Activated gamma-delta T cell treated with Interleukin-2 at 50 U/mL for 16 hours (primary cell): ENCODE measurements at regions not wholly inside any gene's neighbourhood (a gene's known extent, or its start where the extent isn't known, plus 50 kb on each side); places are given as distances from the start of the nearest gene placed in this dataset.

Source experiments
- DNase-seq: peaks from one replicate; pipeline ENCODE4 v3.0.0-alpha.2; 2020

DNA sequence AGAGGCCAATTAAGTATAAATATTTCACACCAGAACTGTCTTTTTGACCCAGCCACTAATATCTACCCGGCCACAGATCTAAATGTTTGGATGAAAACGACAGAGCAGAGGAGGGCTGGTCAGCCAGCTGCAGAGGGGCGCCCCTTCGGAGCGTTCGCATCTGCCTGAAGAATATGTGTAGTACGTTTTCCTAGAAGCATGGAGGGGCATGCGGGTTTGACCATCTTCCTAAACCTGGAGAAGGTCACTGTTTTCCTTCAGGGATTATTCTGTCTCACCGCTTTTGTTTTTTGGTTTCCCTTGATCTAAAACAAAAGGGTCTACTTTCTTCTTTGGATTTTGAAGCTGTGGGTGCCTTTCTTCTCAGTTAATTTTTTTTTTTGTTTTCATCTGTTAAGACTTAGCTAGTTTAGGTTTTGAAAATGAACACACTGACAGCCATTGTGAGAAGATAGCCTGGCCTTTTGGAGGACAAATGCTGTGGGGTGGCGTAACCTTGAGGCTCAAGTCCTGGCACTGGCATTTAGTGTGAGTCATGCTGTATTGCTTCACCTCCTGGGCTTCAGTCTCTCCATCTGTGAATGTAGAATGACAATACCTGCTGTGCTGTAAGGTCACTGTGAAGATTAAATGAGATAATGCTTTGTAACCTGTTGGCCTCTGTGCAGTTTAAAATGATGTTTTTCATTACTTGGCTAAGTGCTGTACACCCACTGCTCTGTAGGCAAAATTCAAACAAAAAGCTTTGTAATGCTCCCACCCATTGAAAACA lies 74.1 kb upstream of the IRF2BP2 start:
- DNase-seq, result no peak

DNA sequence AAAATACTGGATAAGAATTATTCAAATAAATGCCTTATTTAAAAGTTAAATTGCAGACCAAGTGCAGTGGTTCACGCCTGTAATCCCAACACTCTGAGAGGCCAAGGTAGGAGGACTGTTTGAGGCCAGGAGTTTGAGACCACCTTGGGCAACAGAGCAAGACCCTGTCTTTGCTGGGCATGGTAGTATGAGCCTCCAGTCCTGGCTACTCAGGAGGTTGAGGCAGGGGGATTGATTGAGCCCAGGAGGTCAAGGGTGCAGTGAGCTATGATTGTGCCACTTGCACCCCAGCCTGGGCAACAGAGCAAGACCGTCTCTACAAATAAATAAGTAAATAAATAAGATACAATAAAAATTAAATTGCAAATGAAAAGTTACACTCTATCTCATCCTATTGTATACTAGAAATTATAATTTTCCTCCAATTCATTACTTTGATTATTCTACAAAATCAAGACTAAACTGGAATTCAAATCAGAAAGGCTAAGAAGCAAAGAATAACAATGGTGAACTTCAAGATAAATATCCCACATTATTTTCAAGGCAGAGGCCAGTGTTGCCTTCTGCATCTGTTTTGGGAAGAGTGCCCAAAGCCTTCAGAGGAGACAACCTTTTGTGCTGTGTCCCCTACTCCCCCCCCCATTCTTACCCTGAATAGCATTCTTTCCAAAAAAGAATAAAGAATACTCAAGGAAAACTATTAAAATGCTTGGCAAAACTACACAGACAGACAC lies 73.3 kb upstream of the IRF2BP2 start:
- DNase-seq, result no peak

DNA sequence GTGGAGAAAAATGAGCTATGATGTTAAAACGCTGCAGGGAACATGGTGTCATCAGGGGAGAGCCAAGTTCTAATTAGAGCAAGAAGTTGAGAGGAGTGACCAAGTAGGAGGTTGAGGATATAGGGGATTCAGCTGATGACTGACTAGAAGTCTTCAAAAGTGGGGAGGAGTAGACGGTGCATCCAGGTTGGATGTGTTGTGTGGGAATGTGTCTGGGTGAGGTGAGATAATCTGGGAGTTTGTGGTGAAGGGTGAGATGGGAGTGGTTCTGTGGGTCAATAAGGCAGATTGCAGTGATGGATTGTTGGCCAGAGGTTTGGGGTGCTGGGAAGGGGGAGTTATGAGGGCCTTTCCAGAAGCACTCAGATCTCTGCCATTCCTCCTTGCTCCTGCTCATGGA lies 72.0 kb upstream of the IRF2BP2 start:
- no peak for DNase-seq

DNA sequence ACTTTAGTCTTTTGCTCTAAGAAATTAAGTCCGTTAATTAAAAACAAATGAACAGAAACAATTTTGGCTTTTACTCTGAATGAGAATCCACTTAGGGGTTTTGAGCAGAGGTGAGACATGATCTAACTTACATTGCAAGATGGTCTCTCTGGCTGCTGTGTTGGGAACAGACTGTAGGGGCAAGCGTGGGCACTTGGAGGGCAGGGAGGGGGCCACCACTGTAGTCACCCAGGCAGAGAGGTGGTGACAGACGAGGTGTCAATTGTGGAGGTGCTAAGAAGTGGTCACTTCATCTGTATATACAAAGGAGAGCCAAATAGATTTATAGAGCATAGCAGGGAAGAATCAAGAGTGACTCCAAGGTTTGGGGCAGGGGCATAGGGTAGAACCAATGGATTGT lies 71.1 kb upstream of the IRF2BP2 start:
- DNase-seq, result no peak

DNA sequence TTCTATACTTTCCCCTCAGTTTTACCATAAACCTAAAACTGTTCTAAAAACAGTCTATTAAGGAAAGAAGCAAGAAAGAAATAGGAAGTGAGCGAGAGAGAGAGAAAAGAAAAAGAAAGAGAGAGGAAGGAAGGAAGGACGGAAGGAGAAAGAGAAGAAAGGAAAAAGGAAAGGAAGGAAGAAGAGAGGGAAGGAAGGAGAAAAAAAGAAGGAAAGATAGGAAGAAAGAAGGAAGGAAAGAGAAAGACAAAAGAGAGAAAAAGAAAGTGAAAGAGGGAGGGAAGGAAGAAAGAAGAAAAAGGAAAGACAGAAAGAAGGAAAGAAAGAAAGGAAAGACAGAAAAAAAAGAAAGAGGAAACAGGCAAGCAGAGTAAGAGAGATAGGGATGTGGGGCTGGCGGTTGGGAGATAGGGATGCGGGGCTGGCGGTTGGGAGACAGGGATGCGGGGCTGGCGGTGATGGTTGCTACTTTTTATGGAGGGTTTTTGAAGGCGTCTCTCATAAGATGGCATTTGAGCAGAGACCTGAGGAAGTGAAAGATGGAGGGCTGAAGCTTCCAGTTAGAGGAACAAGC lies 70.4 kb upstream of the IRF2BP2 start:
- DNase-seq, result no peak

DNA sequence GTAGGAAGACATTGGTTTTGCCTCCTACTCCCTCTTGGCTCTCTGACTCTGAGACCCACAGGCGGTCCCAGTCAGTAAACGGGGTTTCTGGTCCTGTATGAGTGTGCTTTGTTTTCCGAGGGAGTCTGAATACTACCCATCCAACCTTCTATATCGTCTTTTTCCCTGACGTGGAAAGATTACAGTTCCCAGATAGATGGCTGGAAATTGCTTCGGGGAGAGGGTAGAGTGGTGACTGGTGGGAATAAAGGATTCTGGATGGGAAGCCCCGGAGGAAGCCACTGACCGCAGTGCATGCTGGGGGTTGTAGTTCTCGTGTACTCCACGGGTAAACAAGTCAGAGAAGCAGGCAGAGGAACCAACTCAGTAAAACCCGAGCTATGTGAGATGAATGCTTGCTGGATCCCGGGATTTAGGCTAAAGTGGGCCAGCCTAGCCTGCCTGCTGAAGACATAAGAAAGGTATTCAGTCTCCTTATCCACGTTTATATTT lies 66.2 kb upstream of the IRF2BP2 start:
- peak; percentile 37 for DNase-seq

DNA sequence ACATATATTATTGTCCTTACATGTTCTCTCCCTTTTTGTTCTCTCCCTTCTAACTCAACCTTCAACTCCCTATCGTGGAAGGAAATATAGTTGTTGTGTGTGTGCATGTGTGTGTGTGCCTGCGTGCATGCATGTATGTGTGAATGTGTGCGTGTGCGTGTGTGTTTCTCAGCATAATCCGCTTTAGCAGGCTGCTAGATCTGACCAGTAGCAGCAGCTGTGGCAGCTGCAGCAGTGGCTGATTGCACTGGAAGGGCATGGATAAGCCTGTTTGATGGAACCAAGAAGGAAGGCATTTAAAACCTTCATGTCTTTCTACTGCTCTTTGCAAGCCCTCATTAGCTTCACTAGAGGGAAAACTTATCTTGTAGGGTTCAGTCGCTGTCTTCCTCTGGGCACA lies 65.6 kb upstream of the IRF2BP2 start:
- no peak for DNase-seq

DNA sequence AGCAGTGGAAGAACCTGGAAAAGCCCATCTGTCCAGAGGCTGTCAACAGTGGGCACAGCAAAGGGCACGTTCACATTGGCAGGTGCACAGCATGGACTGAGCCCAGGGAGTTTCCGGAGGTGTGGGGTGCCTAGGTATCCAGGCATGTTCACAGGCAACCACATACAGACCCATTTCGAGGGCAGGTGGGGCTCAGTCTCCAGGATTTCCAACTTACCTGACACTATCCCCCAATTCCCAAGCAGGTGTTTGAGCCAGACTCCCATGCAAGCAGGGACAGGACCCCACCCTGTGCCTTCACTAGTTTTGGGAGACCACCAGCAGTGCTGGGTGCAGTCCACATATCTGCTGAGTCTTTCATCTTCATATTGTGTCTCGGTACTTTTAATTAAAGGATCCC lies 65.0 kb upstream of the IRF2BP2 start:
- DNase-seq, result no peak

DNA sequence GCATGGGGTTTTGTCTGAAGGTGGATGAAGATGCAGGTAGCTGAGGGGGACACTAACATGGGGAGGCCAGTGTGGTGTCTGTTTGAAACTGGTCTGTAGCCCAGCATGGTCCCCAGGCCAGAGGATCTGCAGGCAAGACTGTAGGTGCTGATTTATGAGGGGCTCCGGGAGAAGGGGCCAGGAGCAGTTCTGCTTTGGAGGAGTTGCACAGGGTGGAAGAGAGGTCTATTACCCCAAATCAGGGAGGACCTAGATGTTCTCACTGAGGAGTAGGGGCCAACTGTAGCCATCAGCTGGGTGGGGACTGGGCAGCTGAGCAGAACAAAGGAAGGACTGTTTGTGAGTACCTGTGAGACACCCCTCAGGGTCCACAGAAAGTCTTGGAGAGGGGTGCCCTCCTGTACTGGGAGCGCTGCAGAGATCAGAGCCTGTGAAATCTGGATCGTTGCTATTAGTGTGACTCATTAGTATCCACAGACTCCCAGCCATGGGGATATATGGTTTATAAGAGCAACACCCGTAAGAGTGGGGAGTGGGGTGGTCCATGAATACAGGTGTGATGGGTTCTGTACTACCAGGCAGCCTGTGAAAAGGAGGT lies 64.3 kb upstream of the IRF2BP2 start:
- DNase-seq, result no peak

DNA sequence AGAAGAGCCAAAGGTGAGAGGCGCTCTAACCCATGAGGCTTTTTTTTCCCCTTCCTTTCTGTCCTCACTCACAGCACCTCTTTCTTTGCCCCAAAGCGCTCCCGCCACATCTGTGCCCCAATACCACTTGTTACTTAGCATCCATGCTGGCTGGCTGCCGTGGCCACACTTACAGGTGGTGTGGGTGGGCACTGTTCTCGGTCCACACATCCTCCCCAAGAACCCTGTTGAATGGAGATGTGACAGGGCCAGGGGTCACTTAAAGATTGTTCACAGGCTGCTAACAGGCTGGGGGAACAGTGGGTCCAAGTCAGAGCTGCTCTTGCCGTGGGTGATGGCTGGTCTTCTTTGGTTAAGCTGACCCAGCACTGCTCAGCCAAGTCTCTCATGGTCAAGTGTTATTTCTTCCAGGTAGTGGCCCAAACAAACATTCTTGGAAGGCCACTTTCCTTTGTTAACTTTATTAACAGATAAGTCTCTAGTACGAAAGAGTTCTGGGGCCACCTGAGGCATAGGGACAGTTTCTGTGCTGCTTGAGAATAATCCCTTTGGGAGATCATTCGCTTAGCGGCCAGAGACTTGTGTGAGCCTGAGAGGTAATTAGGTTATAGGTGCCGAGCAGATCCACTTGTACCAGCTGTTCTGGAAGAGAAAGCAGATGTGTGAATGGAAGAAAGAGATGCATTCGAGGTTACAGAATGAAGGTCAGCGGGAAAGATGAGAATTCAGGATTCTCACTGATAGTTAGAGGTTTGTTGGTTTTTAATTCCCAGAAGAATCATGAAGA lies 62.6 kb upstream of the IRF2BP2 start:
- no peak for DNase-seq

DNA sequence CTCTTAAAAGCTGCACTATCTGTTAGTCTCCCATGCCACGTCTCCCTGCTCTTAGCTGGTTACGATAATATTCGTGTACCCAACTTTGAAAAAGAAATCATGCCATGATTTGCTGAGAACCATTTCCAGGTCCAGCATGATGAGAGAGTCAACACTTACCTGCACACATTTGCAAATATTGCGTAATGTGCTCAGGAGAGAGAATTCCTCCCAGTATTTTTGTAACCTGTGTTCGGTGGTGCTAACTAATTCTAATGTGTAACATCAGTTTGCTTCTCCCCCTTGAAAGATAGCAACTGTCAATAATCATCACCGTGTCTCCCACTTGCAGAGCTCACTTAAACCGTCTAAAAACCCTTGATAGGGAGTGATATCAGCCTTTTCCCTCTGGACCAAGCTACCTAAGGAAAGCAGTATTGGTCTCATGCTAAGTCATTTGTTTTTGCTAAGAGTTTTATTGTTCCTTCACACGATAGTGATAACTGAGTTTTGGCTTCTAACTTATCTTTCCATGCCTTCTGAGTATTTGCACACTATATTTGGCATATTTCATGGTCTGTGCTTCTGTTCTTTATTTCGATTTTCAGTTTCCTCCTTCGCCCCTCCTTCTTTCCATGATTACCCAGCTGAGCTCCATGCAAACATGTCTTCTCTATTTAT lies 61.1 kb upstream of the IRF2BP2 start:
- no peak for DNase-seq

DNA sequence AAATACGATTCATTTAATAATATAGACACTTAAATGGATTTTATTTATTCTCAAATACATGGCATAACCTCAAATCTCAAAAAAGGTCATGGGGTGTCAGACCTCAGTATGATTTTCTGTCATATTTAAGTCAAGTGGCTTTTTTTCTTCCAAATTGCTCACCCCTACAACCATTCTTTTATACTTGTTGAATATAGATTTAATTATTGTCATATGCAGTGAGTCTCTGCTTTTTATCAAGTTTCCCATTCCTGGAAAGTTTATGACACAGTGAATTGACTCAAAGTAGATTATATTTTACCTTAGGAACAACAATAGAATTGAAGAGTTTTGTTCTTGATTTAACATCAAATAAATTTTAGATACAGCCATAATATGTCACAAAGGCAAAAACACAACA lies 59.5 kb upstream of the IRF2BP2 start:
- no peak for DNase-seq

DNA sequence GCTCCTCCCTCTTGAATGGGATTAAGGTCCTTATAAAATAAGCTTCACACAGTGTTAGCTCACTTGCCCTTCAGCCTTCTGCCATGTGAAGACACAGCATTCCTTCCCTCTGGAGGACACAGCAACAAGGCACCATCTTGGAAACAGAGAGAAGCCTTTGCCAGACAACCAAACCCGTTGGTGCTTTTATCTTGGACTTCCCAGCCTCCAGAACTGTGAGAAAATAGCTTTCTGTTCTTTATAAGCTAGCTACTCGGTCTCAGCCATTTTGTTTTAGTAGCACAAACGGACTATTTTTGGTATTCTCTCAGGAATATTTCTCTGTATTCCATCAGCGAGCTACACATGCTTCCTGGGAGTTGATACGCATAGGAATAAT lies 58.6 kb upstream of the IRF2BP2 start:
- no peak for DNase-seq

DNA sequence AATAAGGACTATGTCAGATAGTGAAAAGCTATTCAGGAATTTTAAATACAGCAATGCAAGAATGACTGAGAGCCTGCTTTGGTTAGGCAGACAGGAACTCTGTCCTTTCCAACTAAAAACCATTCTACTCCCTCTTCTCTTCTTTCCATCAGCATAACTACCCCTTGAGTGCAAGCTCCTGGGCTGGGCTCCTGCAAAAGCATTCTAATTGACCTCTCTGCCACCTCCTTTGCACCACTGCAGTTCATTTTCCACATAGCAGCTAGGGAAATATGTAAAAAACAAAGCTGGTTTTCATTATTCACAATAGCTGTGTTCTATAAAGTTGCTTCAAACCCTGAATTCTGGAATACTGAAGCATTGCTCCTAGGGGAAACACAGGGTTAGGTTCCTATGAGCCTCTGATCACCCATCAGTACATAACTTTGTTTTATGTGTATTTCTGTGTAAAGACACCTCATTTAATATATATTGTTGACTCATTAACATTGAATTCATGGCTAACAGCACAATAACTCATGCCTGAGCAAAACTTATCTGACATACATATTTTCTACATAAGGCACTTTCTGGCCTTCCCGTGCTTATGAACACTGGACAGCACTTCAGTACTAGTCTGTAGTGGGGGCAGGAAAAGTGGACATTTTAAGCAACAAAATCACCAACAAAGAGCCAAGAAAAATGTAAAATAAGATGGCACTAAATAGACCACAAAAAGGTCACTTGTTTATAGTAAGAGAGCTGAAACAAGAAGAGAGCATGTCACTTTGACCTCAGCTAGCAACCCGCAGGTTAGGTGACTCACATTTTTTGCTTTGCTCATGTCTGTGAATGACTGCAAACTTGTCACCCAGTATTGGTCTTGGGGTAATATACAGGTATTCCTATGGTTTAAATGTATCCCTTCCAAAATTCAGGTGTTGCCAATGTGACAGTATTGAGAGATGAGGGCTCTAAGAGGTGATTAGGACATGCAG lies 57.9 kb upstream of the IRF2BP2 start:
- DNase-seq, result no peak

DNA sequence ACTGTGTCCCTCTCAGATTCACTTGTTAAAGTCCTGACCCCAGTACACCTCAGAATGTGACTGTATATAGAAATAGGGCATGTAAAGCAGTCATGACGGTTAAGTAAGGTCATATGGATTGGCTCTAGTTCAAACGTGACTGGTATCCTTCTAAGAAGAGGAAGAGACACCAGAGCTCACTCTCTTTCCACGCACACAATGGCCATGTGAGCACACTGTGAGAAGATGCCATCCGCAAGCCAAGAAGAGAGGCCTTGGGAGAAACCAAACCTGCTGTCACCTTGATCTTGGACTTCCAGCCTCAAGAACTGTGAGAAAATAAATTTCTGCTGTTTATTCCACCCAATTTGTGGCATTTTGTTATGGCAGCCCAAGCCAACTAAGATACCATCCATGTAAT lies 56.8 kb upstream of the IRF2BP2 start:
- no peak for DNase-seq

DNA sequence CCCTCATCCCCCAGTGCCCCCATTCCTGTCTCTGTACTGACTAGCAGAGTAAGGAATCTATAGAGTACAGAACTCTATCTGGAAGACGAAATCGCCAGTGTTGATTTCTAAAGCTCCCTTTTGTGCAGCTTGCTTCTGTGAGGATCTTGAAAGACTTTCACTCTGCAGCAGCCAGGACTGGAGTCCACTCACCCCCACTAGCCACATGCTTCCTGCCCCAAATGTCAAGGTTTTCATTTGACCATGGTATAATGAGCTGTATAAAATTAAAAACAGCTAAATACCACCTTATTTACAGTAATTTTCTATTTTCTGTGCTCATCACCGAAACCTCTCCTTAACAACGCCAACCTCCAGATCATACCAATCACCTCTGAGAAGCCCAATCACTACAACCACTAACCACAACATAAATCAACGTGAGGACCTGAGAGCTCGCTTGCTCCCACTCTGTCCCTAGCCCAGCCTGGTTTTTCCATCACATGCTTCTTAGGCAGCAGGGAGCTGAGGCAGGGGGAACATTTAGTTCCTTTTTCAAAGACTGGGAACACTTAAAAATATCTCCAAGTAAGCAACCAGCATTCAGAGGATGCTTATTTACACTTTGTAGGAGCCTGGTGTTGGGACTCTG lies 56.1 kb upstream of the IRF2BP2 start:
- no peak for DNase-seq

DNA sequence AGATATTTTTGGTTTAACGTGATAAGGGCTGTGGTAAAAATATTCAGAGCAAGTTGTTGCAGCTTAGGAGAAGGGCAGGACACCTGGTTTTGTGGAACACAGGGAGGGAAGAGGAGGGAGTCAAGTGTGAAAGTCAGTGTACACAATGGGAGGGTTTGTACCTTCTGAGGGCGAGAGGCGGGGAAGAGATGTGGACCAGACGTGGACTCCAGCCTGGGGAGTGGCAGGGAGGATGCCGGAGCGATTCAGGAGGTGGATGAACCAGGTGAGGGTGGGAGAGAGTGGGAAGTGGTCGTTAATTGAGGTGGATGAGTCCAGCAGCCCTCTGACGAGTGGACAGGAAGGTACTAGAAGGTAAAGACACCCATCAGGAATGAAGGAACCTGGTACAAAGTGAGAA lies 52.2 kb upstream of the IRF2BP2 start:
- DNase-seq, result no peak

DNA sequence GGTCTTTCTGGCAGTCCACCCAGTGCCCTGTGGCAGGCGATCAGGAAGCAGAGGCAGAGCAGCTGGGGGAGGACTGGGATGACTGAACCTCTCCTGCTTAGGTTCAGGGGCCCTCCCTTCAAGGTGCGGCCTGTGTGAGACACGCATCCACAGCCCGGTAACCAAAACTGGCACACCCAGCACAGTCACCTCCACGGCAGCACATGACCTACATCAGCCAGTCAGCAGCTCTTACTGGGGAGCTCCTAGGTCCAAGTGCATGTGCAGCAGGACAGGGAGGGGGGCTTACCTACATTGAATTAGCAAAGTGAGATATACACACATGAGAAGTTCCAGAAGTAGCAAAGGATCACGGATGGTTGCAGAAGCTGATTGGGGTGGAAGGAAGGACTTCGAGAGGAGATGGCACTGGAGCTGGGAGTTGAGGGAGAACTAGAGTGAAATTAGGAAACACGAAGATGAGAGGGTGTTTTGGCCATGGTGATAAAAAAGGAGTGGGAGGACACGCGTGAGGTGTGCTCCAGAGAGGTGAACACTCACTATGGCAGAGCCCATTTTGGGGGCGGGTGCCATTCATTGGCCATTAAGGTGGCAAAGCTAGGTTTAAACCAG lies 51.4 kb upstream of the IRF2BP2 start:
- no peak for DNase-seq

DNA sequence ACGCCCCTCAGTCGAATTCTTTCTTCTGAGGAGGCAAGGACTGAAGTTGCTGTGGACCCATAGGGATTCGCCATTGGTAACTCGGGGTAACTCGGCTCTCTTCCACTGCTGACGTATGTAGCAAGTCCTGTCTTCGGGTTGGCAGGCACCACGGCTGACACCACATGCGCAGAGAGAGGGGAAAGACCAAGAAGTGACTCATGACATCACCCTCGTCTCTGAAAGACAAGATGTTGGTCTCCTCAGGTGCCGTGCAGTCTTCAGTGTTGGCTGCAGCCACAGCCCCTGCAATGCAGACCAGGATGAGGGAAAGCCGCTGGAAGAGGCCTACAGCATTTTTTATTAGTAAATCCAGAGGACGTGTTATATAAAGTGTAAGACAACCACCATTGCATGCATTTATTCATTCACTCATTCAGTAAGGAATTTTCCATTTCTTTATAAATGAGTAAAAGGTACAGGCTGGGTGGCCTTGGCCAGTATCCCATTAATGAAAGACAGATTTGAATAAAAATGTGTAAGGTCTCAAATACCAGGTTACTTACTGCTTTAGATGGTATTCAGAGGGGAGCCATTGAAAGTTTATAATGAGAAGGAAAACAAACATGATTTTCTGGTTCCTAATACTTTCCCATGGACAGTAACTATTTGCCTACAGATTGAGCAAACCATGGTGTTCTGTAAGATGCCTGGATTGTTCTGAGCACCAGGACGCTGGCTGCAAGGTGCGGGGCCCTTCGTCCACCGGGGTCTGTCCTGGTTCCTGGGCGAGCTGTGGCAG lies 50.7 kb upstream of the IRF2BP2 start:
- no peak for DNase-seq
